GM21529 (cell line): ENCODE measurements at regions not wholly inside any gene's neighbourhood (a gene's known extent, or its start where the extent isn't known, plus 50 kb on each side); places are given as distances from the start of the nearest gene placed in this dataset.

Source experiments
- ATAC-seq: cut with Tn5 transposase; IDR thresholded peaks from one replicate; pipeline ENCODE4 v1.9.1; 2021; ENCODE audit not compliant: unreplicated experiment

GRCh38 chr2:120879431-120880295 lies 144.0 kb downstream of the GLI2 start:
- no peak for ATAC-seq

GRCh38 chr2:120880381-120880780 lies 144.7 kb downstream of the GLI2 start:
- ATAC-seq, result no peak

GRCh38 chr2:120881981-120882788 lies 146.5 kb downstream of the GLI2 start:
- ATAC-seq, result no peak

GRCh38 chr2:120883607-120884440 lies 148.2 kb downstream of the GLI2 start:
- no peak for ATAC-seq

- no peak for ATAC-seq
These were observed 149.0 kb downstream of the GLI2 start for GRCh38 chr2:120884472-120885290.

- ATAC-seq, result no peak
These were observed 149.7 kb downstream of the GLI2 start for GRCh38 chr2:120885321-120885720.

GRCh38 chr2:120885749-120886148 lies 150.1 kb downstream of the GLI2 start:
- ATAC-seq, result no peak

GRCh38 chr2:120886534-120887319 lies 151.1 kb downstream of the GLI2 start:
- ATAC-seq, result no peak

GRCh38 chr2:120887320-120887697 lies 151.6 kb downstream of the GLI2 start:
- no peak for ATAC-seq

- no peak for ATAC-seq
These were observed 152.1 kb downstream of the GLI2 start for GRCh38 chr2:120887741-120888231.

- no peak for ATAC-seq
These were observed 153.2 kb downstream of the GLI2 start for GRCh38 chr2:120888851-120889250.

- ATAC-seq, result no peak
These were observed 154.3 kb downstream of the GLI2 start for GRCh38 chr2:120889936-120890335.

GRCh38 chr2:120890566-120891360 lies 155.1 kb downstream of the GLI2 start:
- no peak for ATAC-seq

GRCh38 chr2:120892271-120892966 lies 156.8 kb downstream of the GLI2 start:
- ATAC-seq, result no peak

- no peak for ATAC-seq
These were observed 157.4 kb downstream of the GLI2 start for GRCh38 chr2:120892967-120893667.

- no peak for ATAC-seq
These were observed 158.3 kb downstream of the GLI2 start for GRCh38 chr2:120893811-120894584.

- ATAC-seq, result no peak
These were observed 159.3 kb downstream of the GLI2 start for GRCh38 chr2:120894966-120895365.
